CD14-positive monocyte (primary cell): ENCODE measurements at regions not wholly inside any gene's neighbourhood (a gene's known extent, or its start where the extent isn't known, plus 50 kb on each side); places are given as distances from the start of the nearest gene placed in this dataset.

Experiments used
- DNase-seq, 3 donors: peaks; one replicate each; pipeline ENCODE4 v3.0.0-alpha.2; 2011 to 2022
- H2AFZ ChIP-seq: 2 replicates; pipeline ENCODE4 v1.6.0; 2012; ENCODE audit warnings: mild to moderate bottlenecking, low read depth, low read length, inconsistent platforms; ENCODE audit not compliant: insufficient read depth, poor library complexity, severe bottlenecking
- H3K27ac ChIP-seq, 2 donors: 1 replicate in 1 of 2; 2 replicates in 1 of 2; pipeline ENCODE4 v1.5.1; 2012 to 2013; ENCODE audit warnings: low read length in 2 of 2, control low read depth in 1 of 2, inconsistent platforms in 1 of 2, low read depth in 1 of 2, mild to moderate bottlenecking in 1 of 2
- H3K27me3 ChIP-seq, 2 donors: one replicate each; pipeline versions ENCODE4 v1.6.0 to v1.6.1; 2011 to 2013; ENCODE audit warnings: low read length in 2 of 2; ENCODE audit not compliant: control insufficient read depth in 2 of 2, insufficient read depth in 2 of 2
- H3K36me3 ChIP-seq, 2 donors: replicated peaks in 1 of 2; 1 replicate in 1 of 2; 2 replicates in 1 of 2; pipeline versions ENCODE4 v1.5.1 to v1.6.1; 2012 to 2013; ENCODE audit warnings: low read length in 2 of 2, control low read depth in 1 of 2, inconsistent platforms in 1 of 2, mild to moderate bottlenecking in 1 of 2; ENCODE audit not compliant: insufficient read depth in 2 of 2, control insufficient read depth in 1 of 2
- H3K4me1 ChIP-seq, 2 donors: 1 replicate in 1 of 2; 2 replicates in 1 of 2; pipeline versions ENCODE4 v1.5.1 to v1.6.1; 2012 to 2013; ENCODE audit warnings: low read length in 2 of 2, control low read depth in 1 of 2, inconsistent platforms in 1 of 2, mild to moderate bottlenecking in 1 of 2, moderate library complexity in 1 of 2; ENCODE audit not compliant: insufficient read depth in 2 of 2, control insufficient read depth in 1 of 2
- H3K4me2 ChIP-seq: replicated peaks from 2 replicates; pipeline ENCODE3; 2012; ENCODE audit warnings: low read length, moderate library complexity, mild to moderate bottlenecking; ENCODE audit not compliant: poor library complexity, severe bottlenecking; ENCODE audit errors: extremely low read depth
- H3K4me3 ChIP-seq, 3 experiments: fragments of 200-600 bp in 1 of 3; sonication (generic) in 1 of 3; replicated peaks in 1 of 3; 1 replicate in 2 of 3; 2 replicates in 1 of 3; pipeline ENCODE4 v1.5.1; 2011 to 2013; ENCODE audit warnings: low read length in 3 of 3, mild to moderate bottlenecking in 3 of 3, control low read depth in 2 of 3, low read depth in 2 of 3, inconsistent platforms in 1 of 3, moderate library complexity in 1 of 3
- H3K79me2 ChIP-seq: 2 replicates; pipeline ENCODE4 v1.6.0; 2012; ENCODE audit warnings: mild to moderate bottlenecking, control low read depth, inconsistent platforms, low read length, moderate library complexity; ENCODE audit not compliant: insufficient read depth
- H3K9ac ChIP-seq: 2 replicates; pipeline ENCODE4 v1.6.0; 2017; ENCODE audit warnings: low read length, mild to moderate bottlenecking; ENCODE audit not compliant: insufficient read depth, poor library complexity, severe bottlenecking
- H3K9me3 ChIP-seq, 2 donors: replicated peaks in 1 of 2; 1 replicate in 1 of 2; 2 replicates in 1 of 2; pipeline versions ENCODE4 v1.5.1 to v1.6.1; 2012 to 2013; ENCODE audit warnings: low read length in 2 of 2, control low read depth in 1 of 2; ENCODE audit not compliant: control insufficient read depth in 1 of 2, insufficient read depth in 1 of 2
- H4K20me1 ChIP-seq: 2 replicates; pipeline ENCODE4 v1.6.0; 2012; ENCODE audit warnings: mild to moderate bottlenecking, low read length, control low read depth, moderate library complexity; ENCODE audit not compliant: insufficient read depth
- H3K27ac Mint-ChIP-seq, 7 donors: one replicate each; pipeline ENCODE4 v1.8.0; 2020; ENCODE audit warnings: mild to moderate bottlenecking in 7 of 7, mixed read lengths in 7 of 7, moderate library complexity in 6 of 7, inconsistent platforms in 2 of 7
- H3K27me3 Mint-ChIP-seq, 3 donors: one replicate each; pipeline ENCODE4 v1.8.0; 2021 to 2022; ENCODE audit warnings: low read depth in 3 of 3, mild to moderate bottlenecking in 3 of 3, mixed read lengths in 3 of 3, moderate library complexity in 3 of 3, inconsistent platforms in 1 of 3
- H3K36me3 Mint-ChIP-seq, 2 donors: one replicate each; pipeline ENCODE4 v1.8.0; 2020; ENCODE audit warnings: mixed read lengths in 2 of 2, inconsistent platforms in 1 of 2, mild to moderate bottlenecking in 1 of 2
- H3K4me1 Mint-ChIP-seq: one replicate; pipeline ENCODE4 v1.8.0; 2020; ENCODE audit warnings: mild to moderate bottlenecking, mixed read lengths
- H3K4me3 Mint-ChIP-seq, 2 donors: one replicate each; pipeline ENCODE4 v1.8.0; 2020; ENCODE audit warnings: mild to moderate bottlenecking in 2 of 2, mixed read lengths in 2 of 2, moderate library complexity in 1 of 2
- H3K9me3 Mint-ChIP-seq, 7 donors: one replicate each; pipeline ENCODE4 v1.8.0; 2020 to 2022; ENCODE audit warnings: mixed read lengths in 7 of 7, mild to moderate bottlenecking in 6 of 7, moderate library complexity in 6 of 7, inconsistent platforms in 2 of 7
- WGBS: methylation state at CpG from one replicate; pipeline ENCODE4 v1.1.5; 2013; ENCODE audit warnings: missing lambda C conversion rate; ENCODE audit not compliant: insufficient coverage; 5-methylcytosine and 5-hydroxymethylcytosine counted together
- intact Hi-C, 2 donors: fragments of 100-400 bp; cut with micrococcal nuclease; formaldehyde crosslinking; loops; one replicate each; pipeline versions ENCODE4 v1.15.0 to v1.15.1; 2023
- TF ChIP-seq, protein P1 (sequence below): fragments of 200-600 bp; IDR thresholded peaks from one replicate; pipeline ENCODE4 v1.8.0; 2022; ENCODE audit warnings: antibody characterized with exemption, mild to moderate bottlenecking

DNA sequence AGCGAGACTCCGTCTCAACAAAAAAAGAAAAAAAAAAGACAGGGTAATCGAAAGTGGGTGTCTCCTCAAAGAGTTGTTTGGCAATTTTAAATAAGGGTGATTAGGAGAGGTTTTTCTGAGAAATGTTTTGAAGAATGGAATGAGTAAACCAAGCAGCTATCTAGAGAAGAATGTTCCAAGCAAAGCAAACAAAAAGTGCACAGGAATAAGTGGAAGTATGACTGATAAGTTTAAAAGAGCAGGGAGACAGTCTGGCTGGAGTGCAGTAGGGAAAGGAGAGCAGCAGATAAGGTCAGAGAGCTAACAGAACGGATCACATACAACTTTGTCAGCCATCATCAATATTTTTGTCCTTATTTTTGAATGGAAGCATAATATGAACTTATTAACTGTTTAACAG lies 853.5 kb downstream of the TUSC7 start:
- no peaks in the 10 kb centered on the region for H3K9me3 ChIP-seq
- Mint-ChIP-seq H3K4me1 (peaks cover 17% of the 10 kb centered on the region), H3K9me3 (peaks cover 1 to 8% (median 2%) of the 10 kb centered on the region in 7 donors), H3K4me3 (no peak overlapping the region), H3K27me3 (peaks cover 2% of the 10 kb centered on the region in 3 donors), H3K36me3 (no peaks in the 10 kb centered on the region), H3K27ac (no peak overlapping the region)
- intact Hi-C loops, result no loop called here
- WGBS, result 88% methylated on average over 3 of the region's 4 CpGs
- H3K4me3 ChIP-seq, result no peak overlapping the region
- TF ChIP-seq, protein P1, sequence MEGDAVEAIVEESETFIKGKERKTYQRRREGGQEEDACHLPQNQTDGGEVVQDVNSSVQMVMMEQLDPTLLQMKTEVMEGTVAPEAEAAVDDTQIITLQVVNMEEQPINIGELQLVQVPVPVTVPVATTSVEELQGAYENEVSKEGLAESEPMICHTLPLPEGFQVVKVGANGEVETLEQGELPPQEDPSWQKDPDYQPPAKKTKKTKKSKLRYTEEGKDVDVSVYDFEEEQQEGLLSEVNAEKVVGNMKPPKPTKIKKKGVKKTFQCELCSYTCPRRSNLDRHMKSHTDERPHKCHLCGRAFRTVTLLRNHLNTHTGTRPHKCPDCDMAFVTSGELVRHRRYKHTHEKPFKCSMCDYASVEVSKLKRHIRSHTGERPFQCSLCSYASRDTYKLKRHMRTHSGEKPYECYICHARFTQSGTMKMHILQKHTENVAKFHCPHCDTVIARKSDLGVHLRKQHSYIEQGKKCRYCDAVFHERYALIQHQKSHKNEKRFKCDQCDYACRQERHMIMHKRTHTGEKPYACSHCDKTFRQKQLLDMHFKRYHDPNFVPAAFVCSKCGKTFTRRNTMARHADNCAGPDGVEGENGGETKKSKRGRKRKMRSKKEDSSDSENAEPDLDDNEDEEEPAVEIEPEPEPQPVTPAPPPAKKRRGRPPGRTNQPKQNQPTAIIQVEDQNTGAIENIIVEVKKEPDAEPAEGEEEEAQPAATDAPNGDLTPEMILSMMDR, result no peak
- H3K36me3 ChIP-seq, result no peaks in the 10 kb centered on the region
- H3K27ac ChIP-seq, result no peak overlapping the region
- no peak overlapping the region for H3K9ac ChIP-seq
- no peaks in the 10 kb centered on the region for H3K27me3 ChIP-seq
- H4K20me1 ChIP-seq, result no peaks in the 10 kb centered on the region
- H3K4me1 ChIP-seq, result peaks cover 15 to 18% of the 10 kb centered on the region in 2 donors
- H3K79me2 ChIP-seq, result no peaks in the 10 kb centered on the region
- DNase-seq, result no peak
- no peak overlapping the region for H3K4me2 ChIP-seq
- H2AFZ ChIP-seq, result no peak overlapping the region

DNA sequence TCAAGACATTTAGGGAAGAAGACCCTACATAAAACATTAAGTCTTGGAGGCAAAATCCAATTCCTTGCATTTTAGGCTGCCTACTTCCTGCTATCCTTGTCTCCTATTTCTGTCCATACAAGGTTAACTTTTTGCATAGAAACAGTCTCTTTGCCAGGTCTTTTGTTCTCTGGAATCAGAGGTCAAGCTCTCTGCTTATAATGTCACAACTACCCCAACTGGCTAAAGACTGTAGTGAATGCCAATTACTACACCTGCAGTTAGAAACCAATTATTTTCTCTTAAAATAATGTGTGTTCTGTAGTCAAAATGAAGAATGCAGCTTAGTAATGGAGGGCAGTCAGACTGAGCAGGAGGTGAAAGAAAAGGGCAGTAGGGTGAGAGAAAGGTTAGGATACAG lies 856.2 kb downstream of the TUSC7 start:
- Histone ChIP-seq H3K79me2 (no peaks in the 10 kb centered on the region), H3K36me3 (no peaks in the 10 kb centered on the region), H3K27ac (no peak overlapping the region), H4K20me1 (no peaks in the 10 kb centered on the region), H3K4me1 (peaks cover 15 to 18% of the 10 kb centered on the region in 2 donors), H3K4me3 (no peak overlapping the region), H3K9me3 (no peaks in the 10 kb centered on the region), H3K9ac (no peak overlapping the region), H2AFZ (no peak overlapping the region), H3K4me2 (no peak overlapping the region), H3K27me3 (no peaks in the 10 kb centered on the region)
- no peak overlapping the region for H3K4me3 Mint-ChIP-seq
- intact Hi-C loops, result no loop called here
- H3K36me3 Mint-ChIP-seq, result no peaks in the 10 kb centered on the region
- H3K27me3 Mint-ChIP-seq, result peaks cover 1 to 2% (median 2%) of the 10 kb centered on the region in 3 donors
- peaks cover 0 to 5% (median 2%) of the 10 kb centered on the region in 7 donors for H3K9me3 Mint-ChIP-seq
- DNase-seq, result no peak
- H3K27ac Mint-ChIP-seq, result peak overlapping the region in 2 of 7 donors; percentile 12 to 41
- H3K4me1 Mint-ChIP-seq, result peaks cover 18% of the 10 kb centered on the region
- TF ChIP-seq, protein P1, result no peak
